HEK293 (cell line): ENCODE measurements at regions not wholly inside any gene's neighbourhood (a gene's known extent, or its start where the extent isn't known, plus 50 kb on each side); places are given as distances from the start of the nearest gene placed in this dataset.

Source experiments
- ATF2 ChIP-seq: fragments of 450-650 bp; formaldehyde crosslinking; IDR thresholded peaks from 2 replicates; pipeline ENCODE4 v1.5.1; 2016; ENCODE audit warnings: missing biosample characterization, missing genetic modification characterization, low read depth
- CTCF ChIP-seq: fragments of 450-650 bp; formaldehyde crosslinking; IDR thresholded peaks from 2 replicates; pipeline ENCODE4 v1.5.1; 2016; ENCODE audit warnings: missing biosample characterization, missing genetic modification characterization
- KLF9 ChIP-seq: fragments of 450-650 bp; formaldehyde crosslinking; IDR thresholded peaks from 2 replicates; pipeline ENCODE4 v1.5.1; 2016; ENCODE audit warnings: missing biosample characterization, missing genetic modification characterization, low read depth
- PRDM10 ChIP-seq: fragments of 450-650 bp; formaldehyde crosslinking; IDR thresholded peaks from 2 replicates; pipeline ENCODE4 v1.5.1; 2016; ENCODE audit warnings: missing biosample characterization, missing genetic modification characterization
- REST ChIP-seq: fragments of 450-650 bp; formaldehyde crosslinking; IDR thresholded peaks from 2 replicates; pipeline ENCODE4 v1.5.1; 2016; ENCODE audit warnings: missing biosample characterization, missing genetic modification characterization
- SETDB1 ChIP-seq: IDR thresholded peaks from one replicate; pipeline ENCODE4 v1.6.1; 2017; ENCODE audit warnings: mild to moderate bottlenecking, low read length, moderate library complexity, mixed read lengths; ENCODE audit not compliant: insufficient read length
- ZNF169 ChIP-seq: fragments of 450-650 bp; formaldehyde crosslinking; IDR thresholded peaks from 2 replicates; pipeline ENCODE4 v1.5.1; 2016; ENCODE audit warnings: missing biosample characterization, missing genetic modification characterization
- ZNF202 ChIP-seq: fragments of 450-650 bp; formaldehyde crosslinking; IDR thresholded peaks from 2 replicates; pipeline ENCODE4 v1.5.1; 2016; ENCODE audit warnings: missing biosample characterization, missing genetic modification characterization, borderline replicate concordance
- ZNF23 ChIP-seq: fragments of 450-650 bp; formaldehyde crosslinking; IDR thresholded peaks from 2 replicates; pipeline ENCODE4 v1.5.1; 2016; ENCODE audit warnings: missing biosample characterization, missing genetic modification characterization, borderline replicate concordance
- ZNF354C ChIP-seq: fragments of 450-650 bp; formaldehyde crosslinking; IDR thresholded peaks from 2 replicates; pipeline ENCODE4 v1.5.1; 2016; ENCODE audit warnings: missing biosample characterization, missing genetic modification characterization, low read depth, borderline replicate concordance
- ZNF423 ChIP-seq: fragments of 450-650 bp; formaldehyde crosslinking; IDR thresholded peaks from 2 replicates; pipeline ENCODE4 v1.5.1; 2016; ENCODE audit warnings: missing biosample characterization, missing genetic modification characterization
- ZNF571 ChIP-seq: fragments of 450-650 bp; formaldehyde crosslinking; IDR thresholded peaks from 2 replicates; pipeline ENCODE4 v1.5.0; 2017; ENCODE audit warnings: missing biosample characterization, missing genetic modification characterization
- ZNF660 ChIP-seq: fragments of 450-650 bp; IDR thresholded peaks from 2 replicates; pipeline ENCODE4 v1.5.1; 2018; ENCODE audit warnings: missing biosample characterization, mild to moderate bottlenecking, missing genetic modification characterization
- ZNF704 ChIP-seq: fragments of 450-650 bp; formaldehyde crosslinking; IDR thresholded peaks from 2 replicates; pipeline ENCODE4 v1.5.1; 2016; ENCODE audit warnings: missing biosample characterization, missing genetic modification characterization

- TF ChIP-seq REST (tag by site-specific recombination): no peak
- TF ChIP-seq CTCF (tag by site-specific recombination): no peak
- TF ChIP-seq ZNF202 (tag by site-specific recombination): no peak
- TF ChIP-seq ATF2 (tag by site-specific recombination): no peak
- TF ChIP-seq ZNF571: no peak
- TF ChIP-seq ZNF169 (tag by site-specific recombination): no peak
- no peak for TF ChIP-seq ZNF23 (tag by site-specific recombination)
- no peak for TF ChIP-seq KLF9 (tag by site-specific recombination)
- TF ChIP-seq ZNF354C (tag by site-specific recombination): no peak
- no peak for TF ChIP-seq ZNF423 (tag by site-specific recombination)
- no peak for TF ChIP-seq ZNF704
- no peak for TF ChIP-seq ZNF660 (tag by site-specific recombination)
- TF ChIP-seq SETDB1: no peak
- no peak for TF ChIP-seq PRDM10
Observed at GRCh38 chr4:145266881-145267280, 86.5 kb upstream of the OTUD4 start.
